ENCODE measurements at regions not wholly inside any gene's neighbourhood (a gene's known extent, or its start where the extent isn't known, plus 50 kb on each side); places are given as distances from the start of the nearest gene placed in this dataset.

DNA sequence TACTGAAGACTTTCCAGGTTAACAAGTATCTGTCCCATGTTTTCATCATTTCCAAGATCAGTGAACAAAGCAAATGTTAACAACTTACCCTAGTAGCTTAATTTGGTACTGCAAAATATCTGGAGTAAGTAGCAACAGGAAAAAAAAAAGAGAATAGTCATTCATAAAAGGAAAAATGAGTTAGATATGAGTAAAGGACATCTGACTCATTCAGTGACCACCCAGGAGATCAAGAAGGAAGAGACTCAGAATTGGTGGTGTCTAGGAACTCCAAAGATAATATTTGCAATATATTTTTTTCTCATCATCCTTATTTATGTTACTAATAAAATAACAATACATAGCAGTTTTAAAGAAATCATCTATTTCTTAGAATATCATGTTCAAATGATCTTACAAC, 253.8 kb upstream of the COL8A1 start:
- no peak for TF ChIP-seq CTCF (IDR thresholded peaks at IDR 0.05)
- TF ChIP-seq POLR2A (IDR thresholded peaks at IDR 0.05) = no peak

Data from Peyer's patch (tissue), 4 donors.